ENCODE measurements at regions not wholly inside any gene's neighbourhood (a gene's known extent, or its start where the extent isn't known, plus 50 kb on each side); places are given as distances from the start of the nearest gene placed in this dataset.
"Not testable (repeated sequence)": the region's sequence is repeated elsewhere in the genome, so short reads cannot be mapped to it uniquely, and the experiment has no call there.

DNA sequence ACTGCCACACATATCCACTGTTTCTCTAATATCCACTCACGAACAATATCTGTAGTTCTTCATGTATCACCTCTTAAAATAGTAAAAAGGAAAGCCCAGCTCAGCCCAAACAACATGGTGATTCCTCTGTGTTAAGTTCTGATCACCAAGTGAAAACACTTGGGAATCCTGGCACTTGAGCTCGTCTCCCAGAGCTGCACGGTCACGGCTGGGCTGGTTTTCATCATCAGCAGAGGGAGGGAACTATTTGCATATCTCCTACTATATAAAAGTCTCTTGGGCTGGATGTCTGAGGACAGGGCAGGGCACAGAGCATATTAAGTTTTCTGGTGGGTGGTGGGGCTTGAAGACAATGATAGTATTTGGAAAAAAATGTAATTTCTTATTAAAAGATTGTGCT lies 870.6 kb downstream of the TMEM121 start:
- ATAC-seq: no peak
- TF ChIP-seq GLIS3 (CRISPR knock-in tag; IDR thresholded peaks at IDR 0.05) (no peak), TOX (CRISPR knock-in tag; IDR thresholded peaks at IDR 0.05; ENCODE audit: borderline replicate concordance) (no peak), ESRRG (CRISPR knock-in tag; IDR thresholded peaks at IDR 0.05) (no peak), ZFP3 (CRISPR knock-in tag; IDR thresholded peaks at IDR 0.05) (no peak), ISL1 (CRISPR knock-in tag; IDR thresholded peaks at IDR 0.05) (no peak), SNAI2 (CRISPR knock-in tag; IDR thresholded peaks at IDR 0.05) (no peak), BACH2 (CRISPR knock-in tag; IDR thresholded peaks at IDR 0.05; ENCODE audit: borderline replicate concordance) (no peak), ZFP30 (CRISPR knock-in tag; IDR thresholded peaks at IDR 0.05) (no peak)

DNA sequence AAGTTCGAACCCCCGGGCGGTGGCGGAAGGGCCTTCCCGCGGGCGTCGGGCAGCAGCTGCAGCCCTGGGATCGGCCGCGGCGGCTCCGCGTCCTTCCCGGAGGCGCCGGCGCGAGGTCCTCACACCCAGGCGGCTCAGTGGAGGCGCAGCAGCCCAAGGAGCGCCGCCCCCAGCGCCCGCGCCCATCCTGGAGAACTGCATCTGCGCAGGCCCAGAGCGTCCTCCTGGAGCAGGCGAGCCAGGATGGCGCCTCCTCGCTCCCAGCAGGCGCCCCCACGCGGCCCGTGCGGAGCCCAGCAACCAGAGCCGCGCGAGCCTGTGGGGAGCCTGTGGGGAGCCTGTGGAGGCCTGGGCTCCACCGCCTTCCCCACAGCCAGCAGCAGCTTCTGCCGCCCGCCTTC lies 872.5 kb downstream of the TMEM121 start:
- ATAC-seq: peak; percentile 87

DNA sequence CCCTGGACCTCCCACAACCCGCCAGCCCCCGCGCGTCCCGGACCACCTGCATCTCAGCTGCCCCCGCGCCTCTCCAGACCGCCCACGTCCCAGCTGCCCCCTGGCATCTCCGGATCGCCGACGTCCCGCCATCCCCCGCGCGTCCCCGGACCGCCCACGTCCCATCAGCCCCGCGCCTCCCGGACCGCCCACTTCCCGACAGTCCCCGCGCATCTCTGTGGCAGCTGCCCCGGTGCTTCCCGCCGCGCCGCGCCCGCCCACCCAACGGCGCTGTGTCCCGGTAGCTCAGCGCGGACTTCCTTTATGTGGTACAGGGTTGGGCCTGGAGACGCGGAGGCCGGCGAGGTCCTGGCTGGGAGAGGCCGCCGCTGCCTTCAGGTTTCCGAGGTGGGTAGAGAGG lies 874.9 kb downstream of the TMEM121 start:
- ATAC-seq: peak; percentile 85

DNA sequence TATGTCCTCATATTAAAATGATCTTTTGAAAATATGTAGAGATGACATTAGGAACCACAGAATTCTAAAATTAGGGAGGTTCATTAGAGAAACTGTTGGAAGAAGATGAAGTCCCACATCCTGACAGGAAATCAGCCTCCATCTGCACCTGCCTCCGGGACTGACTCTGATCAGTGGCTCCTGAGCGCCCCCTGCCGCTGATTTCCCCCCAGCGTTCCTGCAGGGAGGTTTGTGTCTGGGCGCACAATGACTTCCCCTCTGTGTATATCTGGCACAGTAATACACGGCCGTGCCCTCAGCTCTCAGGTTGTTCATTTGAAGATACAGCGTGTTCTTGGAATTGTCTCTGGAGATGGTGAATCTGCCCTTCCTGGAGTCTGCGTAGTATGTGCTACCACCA lies 883.8 kb downstream of the TMEM121 start:
- not testable (repeated sequence) for ATAC-seq

DNA sequence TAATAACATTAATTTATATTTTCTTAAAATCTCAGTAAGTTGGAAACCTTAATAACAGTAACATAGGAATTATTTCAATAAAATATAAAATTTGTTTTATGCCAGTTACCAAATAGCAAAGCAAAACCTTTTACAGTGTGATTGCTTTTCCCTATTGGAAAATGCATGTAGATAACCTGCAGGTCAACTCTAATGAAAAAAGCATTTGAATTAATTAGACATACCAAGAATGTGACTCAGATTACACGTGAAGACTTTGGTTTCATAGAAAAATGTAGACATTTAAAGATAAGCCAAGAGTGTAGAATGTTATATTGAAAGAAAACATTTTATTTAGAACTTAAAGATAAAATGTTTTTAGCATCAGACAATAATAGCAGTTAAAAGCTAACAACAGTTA lies 888.1 kb downstream of the TMEM121 start:
- TF ChIP-seq, protein P1, sequence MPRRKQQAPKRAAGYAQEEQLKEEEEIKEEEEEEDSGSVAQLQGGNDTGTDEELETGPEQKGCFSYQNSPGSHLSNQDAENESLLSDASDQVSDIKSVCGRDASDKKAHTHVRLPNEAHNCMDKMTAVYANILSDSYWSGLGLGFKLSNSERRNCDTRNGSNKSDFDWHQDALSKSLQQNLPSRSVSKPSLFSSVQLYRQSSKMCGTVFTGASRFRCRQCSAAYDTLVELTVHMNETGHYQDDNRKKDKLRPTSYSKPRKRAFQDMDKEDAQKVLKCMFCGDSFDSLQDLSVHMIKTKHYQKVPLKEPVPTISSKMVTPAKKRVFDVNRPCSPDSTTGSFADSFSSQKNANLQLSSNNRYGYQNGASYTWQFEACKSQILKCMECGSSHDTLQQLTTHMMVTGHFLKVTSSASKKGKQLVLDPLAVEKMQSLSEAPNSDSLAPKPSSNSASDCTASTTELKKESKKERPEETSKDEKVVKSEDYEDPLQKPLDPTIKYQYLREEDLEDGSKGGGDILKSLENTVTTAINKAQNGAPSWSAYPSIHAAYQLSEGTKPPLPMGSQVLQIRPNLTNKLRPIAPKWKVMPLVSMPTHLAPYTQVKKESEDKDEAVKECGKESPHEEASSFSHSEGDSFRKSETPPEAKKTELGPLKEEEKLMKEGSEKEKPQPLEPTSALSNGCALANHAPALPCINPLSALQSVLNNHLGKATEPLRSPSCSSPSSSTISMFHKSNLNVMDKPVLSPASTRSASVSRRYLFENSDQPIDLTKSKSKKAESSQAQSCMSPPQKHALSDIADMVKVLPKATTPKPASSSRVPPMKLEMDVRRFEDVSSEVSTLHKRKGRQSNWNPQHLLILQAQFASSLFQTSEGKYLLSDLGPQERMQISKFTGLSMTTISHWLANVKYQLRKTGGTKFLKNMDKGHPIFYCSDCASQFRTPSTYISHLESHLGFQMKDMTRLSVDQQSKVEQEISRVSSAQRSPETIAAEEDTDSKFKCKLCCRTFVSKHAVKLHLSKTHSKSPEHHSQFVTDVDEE (CRISPR knock-in tag; IDR thresholded peaks at IDR 0.05): no peak
- peak; percentile 92 for TF ChIP-seq ISL1 (CRISPR knock-in tag; IDR thresholded peaks at IDR 0.05)
- TF ChIP-seq, protein P2, sequence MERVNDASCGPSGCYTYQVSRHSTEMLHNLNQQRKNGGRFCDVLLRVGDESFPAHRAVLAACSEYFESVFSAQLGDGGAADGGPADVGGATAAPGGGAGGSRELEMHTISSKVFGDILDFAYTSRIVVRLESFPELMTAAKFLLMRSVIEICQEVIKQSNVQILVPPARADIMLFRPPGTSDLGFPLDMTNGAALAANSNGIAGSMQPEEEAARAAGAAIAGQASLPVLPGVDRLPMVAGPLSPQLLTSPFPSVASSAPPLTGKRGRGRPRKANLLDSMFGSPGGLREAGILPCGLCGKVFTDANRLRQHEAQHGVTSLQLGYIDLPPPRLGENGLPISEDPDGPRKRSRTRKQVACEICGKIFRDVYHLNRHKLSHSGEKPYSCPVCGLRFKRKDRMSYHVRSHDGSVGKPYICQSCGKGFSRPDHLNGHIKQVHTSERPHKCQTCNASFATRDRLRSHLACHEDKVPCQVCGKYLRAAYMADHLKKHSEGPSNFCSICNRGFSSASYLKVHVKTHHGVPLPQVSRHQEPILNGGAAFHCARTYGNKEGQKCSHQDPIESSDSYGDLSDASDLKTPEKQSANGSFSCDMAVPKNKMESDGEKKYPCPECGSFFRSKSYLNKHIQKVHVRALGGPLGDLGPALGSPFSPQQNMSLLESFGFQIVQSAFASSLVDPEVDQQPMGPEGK (CRISPR knock-in tag; IDR thresholded peaks at IDR 0.05; ENCODE audit: borderline replicate concordance): no peak
- TF ChIP-seq PPARA (CRISPR knock-in tag; IDR thresholded peaks at IDR 0.05; ENCODE audit: borderline replicate concordance): no peak
- no peak for TF ChIP-seq SNAI2 (CRISPR knock-in tag; IDR thresholded peaks at IDR 0.05)
- TF ChIP-seq, protein P3, sequence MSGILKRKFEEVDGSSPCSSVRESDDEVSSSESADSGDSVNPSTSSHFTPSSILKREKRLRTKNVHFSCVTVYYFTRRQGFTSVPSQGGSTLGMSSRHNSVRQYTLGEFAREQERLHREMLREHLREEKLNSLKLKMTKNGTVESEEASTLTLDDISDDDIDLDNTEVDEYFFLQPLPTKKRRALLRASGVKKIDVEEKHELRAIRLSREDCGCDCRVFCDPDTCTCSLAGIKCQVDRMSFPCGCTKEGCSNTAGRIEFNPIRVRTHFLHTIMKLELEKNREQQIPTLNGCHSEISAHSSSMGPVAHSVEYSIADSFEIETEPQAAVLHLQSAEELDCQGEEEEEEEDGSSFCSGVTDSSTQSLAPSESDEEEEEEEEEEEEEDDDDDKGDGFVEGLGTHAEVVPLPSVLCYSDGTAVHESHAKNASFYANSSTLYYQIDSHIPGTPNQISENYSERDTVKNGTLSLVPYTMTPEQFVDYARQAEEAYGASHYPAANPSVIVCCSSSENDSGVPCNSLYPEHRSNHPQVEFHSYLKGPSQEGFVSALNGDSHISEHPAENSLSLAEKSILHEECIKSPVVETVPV (CRISPR knock-in tag; IDR thresholded peaks at IDR 0.05): no peak
- no peak for ATAC-seq

DNA sequence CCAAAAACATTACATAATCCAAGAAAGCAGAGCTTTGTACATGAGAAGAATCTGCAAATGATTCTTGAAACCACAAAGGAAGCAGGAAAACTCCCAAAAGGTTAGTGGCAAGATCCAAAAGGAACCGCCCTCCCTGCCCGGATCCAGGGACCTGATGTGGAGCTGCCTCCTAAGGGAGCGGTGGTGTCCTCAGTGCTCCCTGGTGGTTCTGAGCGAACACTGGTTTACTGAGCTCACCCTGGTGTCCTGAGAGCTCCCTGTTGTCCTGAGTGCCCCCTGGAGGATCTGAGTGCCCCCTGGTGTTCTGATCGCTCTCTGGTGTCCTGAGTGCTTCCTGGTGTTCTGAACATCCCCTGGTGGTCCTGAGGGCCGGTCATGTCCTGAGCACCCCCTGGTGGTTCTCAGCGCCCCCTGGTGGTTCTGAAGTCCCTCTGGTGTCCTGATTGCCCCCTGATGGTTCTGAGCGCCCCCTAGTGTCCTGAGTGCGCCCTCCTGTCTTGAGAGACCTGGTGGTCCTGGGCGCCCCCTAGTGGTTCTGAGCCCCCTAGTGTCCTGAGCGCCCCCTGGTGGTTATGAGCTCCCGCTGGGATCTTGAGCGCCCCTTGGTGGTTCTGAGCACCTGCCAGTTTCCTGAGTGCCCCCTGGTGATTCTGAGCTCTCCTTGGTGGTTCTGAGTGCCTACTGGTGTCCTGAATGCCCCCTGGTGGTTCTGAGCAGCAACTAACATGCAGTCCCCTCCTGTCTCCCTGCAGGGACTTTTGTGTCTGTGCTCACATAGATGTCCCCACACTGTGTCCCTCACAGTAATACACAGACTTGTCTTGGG lies 891.1 kb downstream of the TMEM121 start:
- ATAC-seq: peak; percentile 51; the same call in 2 of the 3 replicates
- TF ChIP-seq SNAI2 (CRISPR knock-in tag; IDR thresholded peaks at IDR 0.05) (no peak), PPARA (CRISPR knock-in tag; IDR thresholded peaks at IDR 0.05; ENCODE audit: borderline replicate concordance) (no peak), ZFP3 (CRISPR knock-in tag; IDR thresholded peaks at IDR 0.05) (no peak), ZFP30 (CRISPR knock-in tag; IDR thresholded peaks at IDR 0.05) (no peak), TCF4 (CRISPR knock-in tag; IDR thresholded peaks at IDR 0.05; ENCODE audit: borderline replicate concordance) (no peak)

DNA sequence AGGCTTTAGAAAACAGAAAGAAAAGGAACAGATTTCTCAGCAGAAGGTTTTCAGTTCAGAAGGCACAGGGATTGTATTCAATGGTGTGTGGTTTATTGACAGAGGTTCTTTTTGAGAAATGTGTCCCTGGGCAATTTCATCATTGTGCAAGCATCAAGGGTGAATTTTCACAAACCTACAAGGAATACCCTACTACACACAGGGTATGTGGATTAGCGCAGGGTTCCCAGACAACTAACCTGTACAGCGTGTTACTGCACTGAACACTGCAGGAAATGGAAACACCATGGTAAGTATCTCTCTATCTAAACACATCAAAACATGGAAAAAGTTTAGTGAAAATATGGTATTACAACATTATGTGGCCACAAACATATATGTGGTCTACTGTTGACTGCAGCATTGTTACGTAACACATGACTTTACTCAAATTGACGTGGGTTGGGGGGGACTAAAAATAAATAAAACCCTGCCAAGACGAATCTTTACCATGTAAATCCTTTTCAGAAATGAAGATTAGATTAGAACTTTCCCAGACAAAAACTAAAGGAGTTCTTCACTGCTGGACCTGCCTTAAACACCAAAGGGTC lies 893.1 kb downstream of the TMEM121 start:
- TF ChIP-seq ZNF565 (CRISPR knock-in tag; conservative IDR thresholded peaks at IDR 0.05; ENCODE audit: low read depth) (no peak), ZNF70 (CRISPR knock-in tag; IDR thresholded peaks at IDR 0.05) (no peak)
- ATAC-seq: no peak

DNA sequence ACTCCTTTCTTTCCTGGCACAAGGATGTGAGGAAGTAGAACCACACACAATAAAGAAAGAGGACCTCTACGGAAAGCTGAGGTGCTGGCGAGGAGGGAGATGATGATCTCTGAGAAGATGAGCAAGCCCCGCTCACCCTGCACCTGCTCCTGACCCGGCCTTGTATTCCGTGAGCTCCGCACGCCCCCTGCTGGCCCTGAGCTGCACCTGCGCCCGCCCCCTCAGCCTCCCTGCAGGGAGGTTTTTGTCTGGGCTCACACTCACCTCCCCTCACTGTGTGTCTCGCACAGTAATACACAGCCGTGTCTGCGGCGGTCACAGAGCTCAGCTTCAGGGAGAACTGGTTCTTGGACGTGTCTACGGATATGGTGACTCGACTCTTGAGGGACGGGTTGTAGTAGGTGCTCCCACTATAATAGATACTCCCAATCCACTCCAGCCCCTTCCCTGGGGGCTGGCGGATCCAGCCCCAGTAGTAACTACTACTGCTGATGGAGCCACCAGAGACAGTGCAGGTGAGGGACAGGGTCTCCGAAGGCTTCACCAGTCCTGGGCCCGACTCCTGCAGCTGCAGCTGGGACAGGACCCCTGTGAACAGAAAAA lies 895.1 kb downstream of the TMEM121 start:
- not testable (repeated sequence) for ATAC-seq
